Keratinocyte (primary cell): ENCODE measurements at regions not wholly inside any gene's neighbourhood (a gene's known extent, or its start where the extent isn't known, plus 50 kb on each side); places are given as distances from the start of the nearest gene placed in this dataset.

Experiments used
- DNase-seq: peaks from one replicate; pipeline ENCODE4 v3.0.0-alpha.2; 2011; ENCODE audit warnings: low read depth, missing footprints, low spot score
- FAIRE-seq: peaks from 2 replicates; lab custom pipeline; 2011; peaks lifted over from hg19 to GRCh38; lab: Jason Lieb, UNC
- H2AFZ ChIP-seq: 2 replicates; pipeline ENCODE4 v1.6.0; 2012; ENCODE audit warnings: low read length, control low read depth, inconsistent platforms; ENCODE audit not compliant: control insufficient read depth
- H3K27ac ChIP-seq: 2 replicates; pipeline ENCODE4 v1.5.1; 2011; ENCODE audit warnings: low read length; ENCODE audit not compliant: control insufficient read depth, insufficient read depth
- H3K27me3 ChIP-seq: 3 replicates; pipeline ENCODE4 v1.6.0; 2011; ENCODE audit warnings: low read length; ENCODE audit not compliant: control insufficient read depth, insufficient read depth; ENCODE audit errors: extremely low read depth
- H3K36me3 ChIP-seq, 2 experiments: 2 replicates in 1 of 2; 3 replicates in 1 of 2; pipeline ENCODE4 v1.5.1; 2011; ENCODE audit warnings: low read length in 2 of 2, mild to moderate bottlenecking in 1 of 2; ENCODE audit not compliant: control insufficient read depth in 2 of 2, insufficient read depth in 2 of 2; ENCODE audit errors: extremely low read depth in 1 of 2
- H3K4me1 ChIP-seq: 3 replicates; pipeline ENCODE4 v1.5.1; 2011; ENCODE audit warnings: low read length; ENCODE audit not compliant: control insufficient read depth, insufficient read depth; ENCODE audit errors: extremely low read depth
- H3K4me2 ChIP-seq: 3 replicates; pipeline ENCODE4 v1.6.0; 2011; ENCODE audit warnings: low read depth, low read length; ENCODE audit not compliant: control insufficient read depth, insufficient read depth; ENCODE audit errors: extremely low read depth
- H3K4me3 ChIP-seq, 3 experiments: fragments of 200-600 bp in 1 of 3; sonication (generic) in 1 of 3; 2 replicates in 2 of 3; 3 replicates in 1 of 3; pipeline ENCODE4 v1.5.1; 2011 to 2016; ENCODE audit warnings: low read length in 3 of 3, mild to moderate bottlenecking in 3 of 3, control low read depth in 2 of 3, inconsistent platforms in 1 of 3, low read depth in 1 of 3, mixed read lengths in 1 of 3, mixed run types in 1 of 3, moderate library complexity in 1 of 3; ENCODE audit not compliant: control insufficient read depth in 2 of 3, insufficient read depth in 2 of 3; ENCODE audit errors: extremely low read depth in 1 of 3
- H3K79me2 ChIP-seq: 2 replicates; pipeline ENCODE4 v1.6.0; 2012; ENCODE audit warnings: low read length; ENCODE audit not compliant: control insufficient read depth, insufficient read depth
- H3K9ac ChIP-seq: 3 replicates; pipeline ENCODE4 v1.6.0; 2011; ENCODE audit warnings: low read length; ENCODE audit not compliant: control insufficient read depth, insufficient read depth; ENCODE audit errors: extremely low read depth
- H3K9me1 ChIP-seq: 3 replicates; pipeline ENCODE4 v1.6.0; 2011; ENCODE audit warnings: low read length; ENCODE audit not compliant: control insufficient read depth, insufficient read depth; ENCODE audit errors: extremely low read depth
- H3K9me3 ChIP-seq: 2 replicates; pipeline ENCODE4 v1.5.1; 2012; ENCODE audit warnings: low read depth, low read length; ENCODE audit not compliant: control insufficient read depth
- H4K20me1 ChIP-seq: 3 replicates; pipeline ENCODE4 v1.6.0; 2011; ENCODE audit warnings: low read length; ENCODE audit not compliant: control insufficient read depth, insufficient read depth; ENCODE audit errors: extremely low read depth
- EZH2 ChIP-seq: IDR thresholded peaks from one replicate; pipeline ENCODE4 v1.6.1; 2012; ENCODE audit warnings: inconsistent platforms, mild to moderate bottlenecking, low read length, moderate library complexity
- dilution Hi-C: fragments of 300-500 bp; cut with MboI; formaldehyde crosslinking; loops from one replicate; pipeline ENCODE4 v1.7.0; 2020; ENCODE audit warnings: low sequenced_read_pairs; ENCODE audit not compliant: extremely low pct_ligation_motif_present
- TF ChIP-seq, protein P1 (sequence below), 3 experiments: IDR thresholded peaks in 1 of 3; conservative IDR thresholded peaks in 1 of 3; optimal IDR thresholded peaks in 1 of 3; 2 replicates in 2 of 3; 3 replicates in 1 of 3; pipeline versions ENCODE3 to v1.5.1; 2011; ENCODE audit warnings: low read length in 3 of 3, mild to moderate bottlenecking in 3 of 3, moderate library complexity in 2 of 3, control low read depth in 1 of 3, inconsistent platforms in 1 of 3; ENCODE audit not compliant: insufficient read depth in 2 of 3; ENCODE audit errors: extremely low read depth in 1 of 3

DNA sequence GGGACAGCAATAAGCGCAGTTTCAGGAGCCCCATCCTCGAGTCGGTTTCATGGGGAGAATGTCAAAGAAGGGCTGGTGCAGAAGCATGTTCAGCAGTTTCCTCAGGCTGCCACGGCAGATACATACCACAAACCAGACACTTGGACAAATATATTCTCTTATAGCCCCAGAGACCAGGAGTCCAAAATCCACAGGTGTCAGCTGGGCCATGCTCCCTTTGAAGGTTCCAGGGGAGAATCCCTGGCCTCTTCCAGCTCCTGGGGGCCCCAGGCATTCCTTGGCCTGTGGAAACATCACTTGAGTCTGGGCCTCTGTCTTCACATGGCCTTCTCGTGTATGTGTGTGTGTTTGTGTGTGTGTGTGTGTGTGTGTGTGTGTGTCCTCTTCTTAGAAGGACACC, 164.1 kb downstream of the UQCRFS1 start:
- no peaks in the 10 kb centered on the region for H3K36me3 ChIP-seq
- dilution Hi-C loops, result no loop called here
- H2AFZ ChIP-seq, result no peak overlapping the region
- H3K9ac ChIP-seq, result no peak overlapping the region
- no peak overlapping the region for H3K27ac ChIP-seq
- no peak for TF ChIP-seq EZH2
- TF ChIP-seq, protein P1, sequence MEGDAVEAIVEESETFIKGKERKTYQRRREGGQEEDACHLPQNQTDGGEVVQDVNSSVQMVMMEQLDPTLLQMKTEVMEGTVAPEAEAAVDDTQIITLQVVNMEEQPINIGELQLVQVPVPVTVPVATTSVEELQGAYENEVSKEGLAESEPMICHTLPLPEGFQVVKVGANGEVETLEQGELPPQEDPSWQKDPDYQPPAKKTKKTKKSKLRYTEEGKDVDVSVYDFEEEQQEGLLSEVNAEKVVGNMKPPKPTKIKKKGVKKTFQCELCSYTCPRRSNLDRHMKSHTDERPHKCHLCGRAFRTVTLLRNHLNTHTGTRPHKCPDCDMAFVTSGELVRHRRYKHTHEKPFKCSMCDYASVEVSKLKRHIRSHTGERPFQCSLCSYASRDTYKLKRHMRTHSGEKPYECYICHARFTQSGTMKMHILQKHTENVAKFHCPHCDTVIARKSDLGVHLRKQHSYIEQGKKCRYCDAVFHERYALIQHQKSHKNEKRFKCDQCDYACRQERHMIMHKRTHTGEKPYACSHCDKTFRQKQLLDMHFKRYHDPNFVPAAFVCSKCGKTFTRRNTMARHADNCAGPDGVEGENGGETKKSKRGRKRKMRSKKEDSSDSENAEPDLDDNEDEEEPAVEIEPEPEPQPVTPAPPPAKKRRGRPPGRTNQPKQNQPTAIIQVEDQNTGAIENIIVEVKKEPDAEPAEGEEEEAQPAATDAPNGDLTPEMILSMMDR (optimal IDR thresholded peaks at IDR 0.05 in 1 of 3, IDR thresholded peaks at IDR 0.05 in 1 of 3, conservative IDR thresholded peaks at IDR 0.05 in 1 of 3; ENCODE audit: extremely low read depth in 1 of 3, insufficient read depth in 2 of 3, low read length in 3 of 3), result no peak
- H4K20me1 ChIP-seq, result no peaks in the 10 kb centered on the region
- peaks cover 10% of the 10 kb centered on the region for H3K9me3 ChIP-seq
- H3K4me3 ChIP-seq, result no peak overlapping the region
- no peak for FAIRE-seq
- no peaks in the 10 kb centered on the region for H3K27me3 ChIP-seq
- H3K4me2 ChIP-seq, result no peak overlapping the region
- no peaks in the 10 kb centered on the region for H3K9me1 ChIP-seq
- H3K79me2 ChIP-seq, result no peaks in the 10 kb centered on the region
- H3K4me1 ChIP-seq, result no peaks in the 10 kb centered on the region
- no peak for DNase-seq

DNA sequence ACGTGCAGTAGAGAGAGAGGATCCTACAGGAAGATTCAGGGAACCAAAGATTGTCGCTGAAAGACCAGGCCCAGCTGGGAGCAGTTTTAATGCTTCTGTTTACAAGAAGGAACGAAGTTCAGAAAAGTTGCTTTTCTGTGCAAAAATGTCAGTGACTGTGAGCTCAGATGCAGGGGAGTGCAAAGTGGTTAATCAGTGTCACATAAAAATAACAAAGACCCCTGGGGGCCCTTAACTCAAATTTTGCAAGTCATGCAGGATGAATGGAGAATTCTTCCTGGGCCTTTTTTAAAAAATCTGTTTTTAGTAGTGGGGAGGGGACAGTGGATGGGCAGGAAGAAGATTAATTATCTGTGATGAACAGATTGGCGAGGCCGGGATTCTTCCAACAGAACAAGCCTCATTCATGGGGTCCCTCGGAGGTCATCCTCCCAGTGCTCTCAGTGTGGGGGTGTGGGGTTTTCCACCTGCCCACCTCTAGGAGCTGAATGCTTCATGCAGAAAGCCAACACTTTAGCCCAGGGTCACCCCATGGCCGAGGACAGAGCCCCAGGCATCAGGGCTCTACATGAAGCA, 167.2 kb downstream of the UQCRFS1 start:
- DNase-seq (no peak), FAIRE-seq (no peak)
- Histone ChIP-seq H3K27ac (no peak overlapping the region), H4K20me1 (no peaks in the 10 kb centered on the region), H3K36me3 (no peaks in the 10 kb centered on the region), H3K9me3 (peaks cover 9% of the 10 kb centered on the region), H3K4me2 (no peak overlapping the region), H3K27me3 (no peaks in the 10 kb centered on the region), H3K9me1 (no peaks in the 10 kb centered on the region), H3K4me1 (no peaks in the 10 kb centered on the region), H3K79me2 (no peaks in the 10 kb centered on the region), H3K4me3 (no peak overlapping the region), H2AFZ (no peak overlapping the region), H3K9ac (no peak overlapping the region)
- dilution Hi-C loops, result no loop called here
- TF ChIP-seq, protein P1 (optimal IDR thresholded peaks at IDR 0.05 in 1 of 3, IDR thresholded peaks at IDR 0.05 in 1 of 3, conservative IDR thresholded peaks at IDR 0.05 in 1 of 3; ENCODE audit: extremely low read depth in 1 of 3, insufficient read depth in 2 of 3, low read length in 3 of 3), result no peak
- TF ChIP-seq EZH2, result no peak
